ENCODE measurements at regions not wholly inside any gene's neighbourhood (a gene's known extent, or its start where the extent isn't known, plus 50 kb on each side); places are given as distances from the start of the nearest gene placed in this dataset.

DNA sequence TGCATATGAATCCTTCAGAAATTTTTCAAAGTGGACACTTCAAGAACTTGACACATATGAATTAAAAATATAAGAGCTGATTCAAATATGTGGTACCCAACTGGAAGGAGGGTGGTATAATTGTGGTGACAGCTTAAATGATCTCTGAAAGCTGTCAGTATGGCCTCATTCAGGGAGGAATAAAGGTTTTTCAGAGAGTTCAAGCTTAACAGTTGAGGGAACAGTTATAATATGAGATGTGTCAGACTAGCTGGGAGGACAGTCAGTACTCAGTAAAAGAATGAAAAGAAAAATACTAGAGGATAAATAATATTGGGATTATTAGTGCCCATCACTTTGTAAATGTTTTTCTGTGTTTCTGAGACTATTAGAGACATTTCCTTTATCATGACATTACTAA lies 277.5 kb downstream of the RASSF9 start:
- TF ChIP-seq, protein P1, sequence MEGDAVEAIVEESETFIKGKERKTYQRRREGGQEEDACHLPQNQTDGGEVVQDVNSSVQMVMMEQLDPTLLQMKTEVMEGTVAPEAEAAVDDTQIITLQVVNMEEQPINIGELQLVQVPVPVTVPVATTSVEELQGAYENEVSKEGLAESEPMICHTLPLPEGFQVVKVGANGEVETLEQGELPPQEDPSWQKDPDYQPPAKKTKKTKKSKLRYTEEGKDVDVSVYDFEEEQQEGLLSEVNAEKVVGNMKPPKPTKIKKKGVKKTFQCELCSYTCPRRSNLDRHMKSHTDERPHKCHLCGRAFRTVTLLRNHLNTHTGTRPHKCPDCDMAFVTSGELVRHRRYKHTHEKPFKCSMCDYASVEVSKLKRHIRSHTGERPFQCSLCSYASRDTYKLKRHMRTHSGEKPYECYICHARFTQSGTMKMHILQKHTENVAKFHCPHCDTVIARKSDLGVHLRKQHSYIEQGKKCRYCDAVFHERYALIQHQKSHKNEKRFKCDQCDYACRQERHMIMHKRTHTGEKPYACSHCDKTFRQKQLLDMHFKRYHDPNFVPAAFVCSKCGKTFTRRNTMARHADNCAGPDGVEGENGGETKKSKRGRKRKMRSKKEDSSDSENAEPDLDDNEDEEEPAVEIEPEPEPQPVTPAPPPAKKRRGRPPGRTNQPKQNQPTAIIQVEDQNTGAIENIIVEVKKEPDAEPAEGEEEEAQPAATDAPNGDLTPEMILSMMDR (IDR thresholded peaks at IDR 0.05): no peak
- no peak for TF ChIP-seq POLR2A (IDR thresholded peaks at IDR 0.05)
